Activated naive CD4-positive, alpha-beta T cell treated with anti-CD3 and anti-CD28 coated beads for 36 hours (primary cell): ENCODE measurements at regions not wholly inside any gene's neighbourhood (a gene's known extent, or its start where the extent isn't known, plus 50 kb on each side); places are given as distances from the start of the nearest gene placed in this dataset.
"Not testable (repeated sequence)": the region's sequence is repeated elsewhere in the genome, so short reads cannot be mapped to it uniquely, and the experiment has no call there.

Experiments
- CTCF ChIA-PET: fragments of 350-600 bp; sonication (Branson Sonifier 250); formaldehyde crosslinking; loops from one replicate; lab custom pipeline; 2021; ENCODE audit warnings: antibody characterized with exemption; lab: Charles Lee
- DNase-seq: peaks from one replicate; pipeline ENCODE4 v3.0.0-alpha.2; 2020
- H3K27ac Mint-ChIP-seq: one replicate; pipeline ENCODE4 v1.8.0; 2021; ENCODE audit warnings: mild to moderate bottlenecking, mixed read lengths
- H3K27me3 Mint-ChIP-seq: one replicate; pipeline ENCODE4 v1.8.0; 2021; ENCODE audit warnings: low read depth, mixed read lengths
- H3K36me3 Mint-ChIP-seq: one replicate; pipeline ENCODE4 v1.8.0; 2021; ENCODE audit warnings: low read depth, mixed read lengths
- H3K4me1 Mint-ChIP-seq: one replicate; pipeline ENCODE4 v1.8.0; 2021; ENCODE audit warnings: low read depth, mixed read lengths
- H3K4me3 Mint-ChIP-seq: one replicate; pipeline ENCODE4 v1.8.0; 2021; ENCODE audit warnings: mild to moderate bottlenecking, moderate library complexity, mixed read lengths
- H3K9me3 Mint-ChIP-seq: one replicate; pipeline ENCODE4 v1.8.0; 2021; ENCODE audit warnings: mixed read lengths
- intact Hi-C: fragments of 100-400 bp; cut with micrococcal nuclease; formaldehyde crosslinking; loops from one replicate; pipeline ENCODE4 v1.15.1; 2023

- H3K27me3 Mint-ChIP-seq, H3K36me3 Mint-ChIP-seq, CTCF ChIA-PET, H3K9me3 Mint-ChIP-seq, H3K4me1 Mint-ChIP-seq, intact Hi-C loops: not testable (repeated sequence)
- H3K27ac Mint-ChIP-seq = peak overlapping the region; percentile 66
- H3K4me3 Mint-ChIP-seq = peak overlapping the region; percentile 41
- peak; percentile 6 for DNase-seq
Observed at GRCh38 chr1:149157409-149157808, 54.1 kb upstream of the NBPF9 start.

GRCh38 chr1:149158308-149158707 is 55.0 kb upstream of the NBPF9 start:
- H3K27ac Mint-ChIP-seq = peak overlapping the region; percentile 36
- H3K36me3 Mint-ChIP-seq, CTCF ChIA-PET, H3K4me3 Mint-ChIP-seq, H3K9me3 Mint-ChIP-seq, intact Hi-C loops, H3K4me1 Mint-ChIP-seq, DNase-seq, H3K27me3 Mint-ChIP-seq: not testable (repeated sequence)

DNA sequence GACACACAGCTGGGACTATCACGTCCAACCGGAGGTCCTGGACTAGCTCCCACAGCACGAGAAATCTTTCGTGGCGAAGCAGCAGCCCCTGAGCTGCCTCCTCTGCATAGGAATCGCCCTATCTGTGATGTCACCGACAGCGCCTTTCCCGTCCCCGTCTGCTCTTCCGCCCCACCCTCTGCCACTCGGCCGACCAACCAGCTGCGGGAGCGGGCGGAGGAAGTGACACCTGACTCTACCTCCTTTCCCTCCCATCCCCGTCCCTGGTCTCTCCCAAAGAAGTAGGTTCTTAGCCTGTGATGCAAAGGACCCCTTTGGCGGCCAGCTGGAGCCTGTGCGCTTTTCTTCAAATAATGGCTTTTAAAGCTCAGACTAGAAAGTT is 59.7 kb upstream of the NBPF9 start:
- H3K27me3 Mint-ChIP-seq, CTCF ChIA-PET, DNase-seq, H3K4me3 Mint-ChIP-seq, H3K36me3 Mint-ChIP-seq, intact Hi-C loops, H3K9me3 Mint-ChIP-seq, H3K27ac Mint-ChIP-seq, H3K4me1 Mint-ChIP-seq: not testable (repeated sequence)

GRCh38 chr1:149174765-149175164 is 71.4 kb upstream of the NBPF9 start:
- Mint-ChIP-seq H3K27ac (peak overlapping the region; percentile 75), H3K4me3 (peak overlapping the region; percentile 70)
- CTCF ChIA-PET, H3K9me3 Mint-ChIP-seq, H3K27me3 Mint-ChIP-seq, H3K36me3 Mint-ChIP-seq, H3K4me1 Mint-ChIP-seq, intact Hi-C loops: not testable (repeated sequence)
- peak; percentile 50 for DNase-seq

GRCh38 chr1:149175812-149176211 is 72.5 kb upstream of the NBPF9 start:
- Mint-ChIP-seq H3K4me3 (peak overlapping the region; percentile 74), H3K27ac (peak overlapping the region; percentile 63)
- DNase-seq = peak; percentile 17
- intact Hi-C loops, CTCF ChIA-PET, H3K27me3 Mint-ChIP-seq, H3K36me3 Mint-ChIP-seq, H3K9me3 Mint-ChIP-seq, H3K4me1 Mint-ChIP-seq: not testable (repeated sequence)

DNA sequence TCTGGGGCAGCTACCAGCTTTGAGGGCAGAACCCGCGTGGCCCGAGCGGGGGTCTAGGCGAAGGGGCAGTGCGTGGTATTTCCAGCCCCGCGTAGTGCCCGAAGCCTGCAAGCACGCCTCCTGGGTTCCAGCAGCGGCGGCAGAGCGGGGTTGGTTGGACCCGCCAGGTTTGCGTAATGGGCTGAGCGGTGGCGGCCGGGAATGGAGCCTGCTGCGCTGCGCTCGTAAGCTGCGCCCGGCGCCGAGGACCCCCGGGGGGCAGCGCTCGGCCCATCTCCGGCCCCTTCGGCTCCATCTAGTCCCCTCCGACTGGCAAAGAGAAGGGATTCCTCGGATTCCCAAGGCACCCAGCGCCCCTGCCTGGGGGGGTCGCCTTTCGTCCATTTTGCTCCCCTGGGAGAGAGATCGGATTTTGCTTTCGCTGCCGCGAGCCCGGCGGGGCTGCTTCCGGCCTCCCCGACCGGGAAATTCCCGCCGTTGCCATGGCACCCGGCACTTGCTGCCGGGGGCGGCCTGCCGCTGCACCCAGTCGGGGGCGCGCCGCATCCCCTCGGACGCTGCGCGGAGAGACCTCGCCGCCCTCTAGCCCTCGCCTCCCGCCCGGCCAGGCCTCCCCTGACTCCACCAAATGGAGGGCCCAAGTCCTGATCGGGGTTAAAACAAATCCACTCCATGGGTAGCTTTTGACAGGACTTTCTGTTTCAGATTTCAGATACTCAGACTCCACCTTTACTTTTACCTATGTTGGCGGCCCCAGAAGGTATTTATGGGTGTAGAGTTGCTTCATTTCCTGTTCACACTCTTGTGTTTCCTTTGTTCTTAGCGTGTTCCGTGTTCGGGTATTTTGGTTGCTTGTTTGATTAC is 73.3 kb upstream of the NBPF9 start:
- H3K36me3 Mint-ChIP-seq, H3K4me1 Mint-ChIP-seq, CTCF ChIA-PET, intact Hi-C loops, H3K27me3 Mint-ChIP-seq, H3K9me3 Mint-ChIP-seq: not testable (repeated sequence)
- Mint-ChIP-seq H3K4me3 (peak overlapping the region; percentile 82), H3K27ac (peak overlapping the region; percentile 96)
- DNase-seq = peak; percentile 68

- intact Hi-C loops, H3K4me3 Mint-ChIP-seq: not testable (repeated sequence)
Observed at GRCh38 chr1:149190742-149191141, 87.4 kb upstream of the NBPF9 start.

GRCh38 chr1:149196651-149197050 is 93.3 kb upstream of the NBPF9 start:
- H3K9me3 Mint-ChIP-seq, DNase-seq, intact Hi-C loops, H3K27me3 Mint-ChIP-seq, H3K4me3 Mint-ChIP-seq, CTCF ChIA-PET, H3K27ac Mint-ChIP-seq, H3K36me3 Mint-ChIP-seq: not testable (repeated sequence)
- peaks cover 12% of the 10 kb centered on the region for H3K4me1 Mint-ChIP-seq

More at GRCh38 chr1:149190742-149191141, 87.4 kb upstream of the NBPF9 start:
- DNase-seq, H3K9me3 Mint-ChIP-seq, H3K36me3 Mint-ChIP-seq, H3K27ac Mint-ChIP-seq, H3K4me1 Mint-ChIP-seq, CTCF ChIA-PET, H3K27me3 Mint-ChIP-seq: not testable (repeated sequence)

DNA sequence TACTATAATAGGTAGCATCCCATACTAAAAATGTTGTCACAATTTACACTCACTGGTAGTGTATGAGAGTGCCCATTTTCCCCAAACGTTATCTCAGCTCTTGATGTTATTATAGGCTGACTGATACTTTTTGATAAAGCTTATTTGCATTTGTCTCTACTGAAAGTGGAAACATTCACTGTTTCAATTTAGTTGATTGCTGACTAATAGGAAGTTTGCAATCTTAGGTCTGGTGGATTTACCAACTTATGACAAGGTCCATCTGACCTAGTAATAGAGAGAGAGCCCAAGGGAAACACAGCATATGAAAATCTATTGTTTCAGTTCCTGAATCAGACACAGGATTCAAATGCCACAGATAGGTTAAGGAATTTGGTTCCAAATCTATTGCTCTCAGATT is 97.2 kb upstream of the NBPF9 start:
- H3K27me3 Mint-ChIP-seq, CTCF ChIA-PET, H3K27ac Mint-ChIP-seq, H3K4me3 Mint-ChIP-seq, DNase-seq, H3K9me3 Mint-ChIP-seq, H3K36me3 Mint-ChIP-seq, intact Hi-C loops: not testable (repeated sequence)
- peaks cover 12% of the 10 kb centered on the region for H3K4me1 Mint-ChIP-seq

DNA sequence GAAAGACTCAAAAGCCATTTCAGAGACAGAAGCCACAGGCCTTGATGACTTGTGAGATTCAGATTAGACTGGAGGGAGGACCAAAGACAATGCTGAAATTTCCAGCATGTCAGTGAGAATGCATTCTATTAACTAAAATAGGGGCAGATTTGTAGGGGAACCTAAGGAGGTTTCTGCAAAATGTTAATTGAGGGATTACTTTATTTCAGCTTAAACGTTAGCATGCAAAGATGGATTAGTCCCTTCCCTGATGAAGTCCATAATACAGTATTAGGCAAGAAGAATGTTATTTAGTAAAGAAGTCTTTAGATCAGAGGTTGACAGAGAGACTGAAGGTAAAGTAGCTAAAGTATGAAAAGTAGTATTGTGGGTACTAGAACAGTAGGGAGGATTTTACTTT is 98.9 kb upstream of the NBPF9 start:
- DNase-seq, H3K36me3 Mint-ChIP-seq, H3K9me3 Mint-ChIP-seq, CTCF ChIA-PET, H3K27ac Mint-ChIP-seq, H3K4me3 Mint-ChIP-seq, intact Hi-C loops, H3K27me3 Mint-ChIP-seq: not testable (repeated sequence)
- peaks cover 12% of the 10 kb centered on the region for H3K4me1 Mint-ChIP-seq

DNA sequence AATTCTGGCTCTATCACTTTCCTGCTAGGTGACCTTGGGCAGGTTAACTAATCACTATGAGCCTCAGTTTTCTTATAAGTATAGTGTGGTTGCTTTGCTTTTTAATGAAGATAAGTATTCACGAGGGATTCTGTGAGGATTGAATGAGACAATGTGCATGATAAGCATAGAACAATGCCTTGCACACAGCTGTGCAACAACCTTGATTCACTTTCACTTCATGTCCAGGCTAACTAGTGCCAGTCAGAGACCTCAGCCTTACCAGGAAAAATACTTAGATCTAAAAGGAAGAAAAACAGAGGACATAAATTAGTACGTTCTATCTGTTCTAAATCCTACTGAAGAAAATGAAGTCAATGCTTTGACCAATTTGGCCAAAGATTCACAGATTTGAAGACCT is 101.0 kb upstream of the NBPF9 start:
- intact Hi-C loops, H3K27me3 Mint-ChIP-seq, H3K27ac Mint-ChIP-seq, H3K9me3 Mint-ChIP-seq, H3K4me3 Mint-ChIP-seq, DNase-seq, CTCF ChIA-PET, H3K36me3 Mint-ChIP-seq: not testable (repeated sequence)
- peaks cover 10% of the 10 kb centered on the region for H3K4me1 Mint-ChIP-seq

DNA sequence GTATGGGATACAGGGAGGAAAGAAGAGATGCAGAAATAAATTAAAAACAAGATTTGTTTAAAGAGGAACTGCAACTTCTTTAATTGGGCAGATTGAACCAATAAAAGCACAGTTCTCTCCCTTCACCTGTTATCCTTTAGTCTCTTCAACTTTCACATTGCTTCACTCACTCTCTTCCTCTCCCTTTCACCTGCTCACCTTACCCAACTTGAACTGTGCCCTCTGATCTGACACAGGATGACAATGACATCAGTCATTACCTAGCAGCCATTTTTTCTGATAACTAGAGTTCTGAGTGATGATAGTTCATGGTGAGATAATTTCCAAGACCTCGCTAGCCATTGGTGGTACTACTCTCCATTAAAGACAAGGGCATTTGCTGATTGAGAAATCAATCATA is 105.5 kb upstream of the NBPF9 start:
- H3K9me3 Mint-ChIP-seq, H3K27me3 Mint-ChIP-seq, H3K4me3 Mint-ChIP-seq, H3K36me3 Mint-ChIP-seq, H3K4me1 Mint-ChIP-seq, DNase-seq, intact Hi-C loops, H3K27ac Mint-ChIP-seq, CTCF ChIA-PET: not testable (repeated sequence)

DNA sequence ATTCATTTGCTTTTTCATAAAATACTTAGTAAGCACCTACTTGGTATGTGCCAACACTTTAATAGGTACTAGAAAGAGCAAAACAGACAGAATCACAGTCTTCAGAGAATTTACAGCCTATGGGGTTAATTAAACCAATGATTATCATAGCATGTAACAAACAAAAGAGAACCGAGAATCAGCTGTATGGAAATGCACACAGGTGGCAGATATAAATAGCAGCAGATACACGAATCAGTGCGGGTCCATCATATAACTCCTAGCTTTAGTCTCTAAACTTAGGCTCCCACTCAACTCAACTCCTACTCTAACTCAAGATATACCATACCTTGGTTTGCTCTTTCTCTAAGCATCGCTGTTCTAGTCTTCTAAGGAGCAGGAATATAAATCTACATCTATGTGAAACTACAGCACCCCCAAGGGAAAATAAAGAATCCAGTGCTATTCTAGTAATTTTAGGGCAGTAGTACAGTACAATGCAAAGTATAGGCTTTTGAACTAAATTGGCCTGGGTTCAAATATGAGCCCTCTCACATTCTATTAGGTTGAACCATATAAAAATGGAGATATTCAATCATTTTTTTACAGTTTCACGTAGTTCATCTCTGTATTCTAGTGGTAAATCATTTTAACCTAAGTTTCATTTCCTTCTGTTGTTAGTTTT is 108.5 kb upstream of the NBPF9 start:
- intact Hi-C loops, H3K4me3 Mint-ChIP-seq, H3K36me3 Mint-ChIP-seq, H3K4me1 Mint-ChIP-seq, H3K27me3 Mint-ChIP-seq, DNase-seq, CTCF ChIA-PET, H3K27ac Mint-ChIP-seq, H3K9me3 Mint-ChIP-seq: not testable (repeated sequence)
